ENCODE measurements at regions not wholly inside any gene's neighbourhood (a gene's known extent, or its start where the extent isn't known, plus 50 kb on each side); places are given as distances from the start of the nearest gene placed in this dataset.

- WGBS (ENCODE audit: insufficient coverage): 44% methylated on average over 2 of the region's 3 CpGs
- H3K36me3 Mint-ChIP-seq: no peaks in the 10 kb centered on the region
- no peaks in the 10 kb centered on the region for H3K27me3 Mint-ChIP-seq (ENCODE audit: low read depth in 2 of 2)
- ATAC-seq: no peak
- no peak overlapping the region for H3K27ac Mint-ChIP-seq
- peaks cover 2 to 11% of the 10 kb centered on the region in 2 donors for H3K9me3 Mint-ChIP-seq
- no peaks in the 10 kb centered on the region for H3K4me1 Mint-ChIP-seq
- TF ChIP-seq, protein P1, sequence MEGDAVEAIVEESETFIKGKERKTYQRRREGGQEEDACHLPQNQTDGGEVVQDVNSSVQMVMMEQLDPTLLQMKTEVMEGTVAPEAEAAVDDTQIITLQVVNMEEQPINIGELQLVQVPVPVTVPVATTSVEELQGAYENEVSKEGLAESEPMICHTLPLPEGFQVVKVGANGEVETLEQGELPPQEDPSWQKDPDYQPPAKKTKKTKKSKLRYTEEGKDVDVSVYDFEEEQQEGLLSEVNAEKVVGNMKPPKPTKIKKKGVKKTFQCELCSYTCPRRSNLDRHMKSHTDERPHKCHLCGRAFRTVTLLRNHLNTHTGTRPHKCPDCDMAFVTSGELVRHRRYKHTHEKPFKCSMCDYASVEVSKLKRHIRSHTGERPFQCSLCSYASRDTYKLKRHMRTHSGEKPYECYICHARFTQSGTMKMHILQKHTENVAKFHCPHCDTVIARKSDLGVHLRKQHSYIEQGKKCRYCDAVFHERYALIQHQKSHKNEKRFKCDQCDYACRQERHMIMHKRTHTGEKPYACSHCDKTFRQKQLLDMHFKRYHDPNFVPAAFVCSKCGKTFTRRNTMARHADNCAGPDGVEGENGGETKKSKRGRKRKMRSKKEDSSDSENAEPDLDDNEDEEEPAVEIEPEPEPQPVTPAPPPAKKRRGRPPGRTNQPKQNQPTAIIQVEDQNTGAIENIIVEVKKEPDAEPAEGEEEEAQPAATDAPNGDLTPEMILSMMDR (IDR thresholded peaks at IDR 0.05): no peak
- no peaks in the 10 kb centered on the region for H3K9me3 ChIP-seq (ENCODE audit: control insufficient read depth, insufficient read depth, low read length)
- DNase-seq: no peak
- intact Hi-C loops (cut with micrococcal nuclease): no loop called here
- H3K27me3 ChIP-seq (ENCODE audit: control insufficient read depth, insufficient read depth, low read length): no peaks in the 10 kb centered on the region
- H3K36me3 ChIP-seq (ENCODE audit: control insufficient read depth, insufficient read depth, low read length): no peaks in the 10 kb centered on the region
- H3K4me3 Mint-ChIP-seq: no peak overlapping the region
- no peaks in the 10 kb centered on the region for H3K4me1 ChIP-seq (ENCODE audit: control insufficient read depth, insufficient read depth, low read length)
- H3K27ac ChIP-seq (ENCODE audit: low read length): no peak overlapping the region
- H3K4me3 ChIP-seq (ENCODE audit: low read length): no peak overlapping the region
Observed at GRCh38 chr4:120629546-120630108, 292.9 kb downstream of the PRDM5 start.

- no peaks in the 10 kb centered on the region for H3K4me1 ChIP-seq (ENCODE audit: control insufficient read depth, insufficient read depth, low read length)
- H3K27ac ChIP-seq (ENCODE audit: low read length): no peak overlapping the region
- DNase-seq (no peak), ATAC-seq (no peak)
- intact Hi-C loops (cut with micrococcal nuclease): no loop called here
- no peaks in the 10 kb centered on the region for H3K36me3 ChIP-seq (ENCODE audit: control insufficient read depth, insufficient read depth, low read length)
- Mint-ChIP-seq H3K4me3 (no peak overlapping the region), H3K4me1 (no peaks in the 10 kb centered on the region), H3K27me3 (ENCODE audit: low read depth in 2 of 2) (no peaks in the 10 kb centered on the region), H3K27ac (no peak overlapping the region), H3K9me3 (peaks cover 8 to 21% of the 10 kb centered on the region in 2 donors), H3K36me3 (peaks cover 8% of the 10 kb centered on the region)
- TF ChIP-seq, protein P1 (IDR thresholded peaks at IDR 0.05): no peak
- no peaks in the 10 kb centered on the region for H3K27me3 ChIP-seq (ENCODE audit: control insufficient read depth, insufficient read depth, low read length)
- H3K9me3 ChIP-seq (ENCODE audit: control insufficient read depth, insufficient read depth, low read length): no peaks in the 10 kb centered on the region
- no peak overlapping the region for H3K4me3 ChIP-seq (ENCODE audit: low read length)
Observed at GRCh38 chr4:120622601-120623000, 299.9 kb downstream of the PRDM5 start.

DNA sequence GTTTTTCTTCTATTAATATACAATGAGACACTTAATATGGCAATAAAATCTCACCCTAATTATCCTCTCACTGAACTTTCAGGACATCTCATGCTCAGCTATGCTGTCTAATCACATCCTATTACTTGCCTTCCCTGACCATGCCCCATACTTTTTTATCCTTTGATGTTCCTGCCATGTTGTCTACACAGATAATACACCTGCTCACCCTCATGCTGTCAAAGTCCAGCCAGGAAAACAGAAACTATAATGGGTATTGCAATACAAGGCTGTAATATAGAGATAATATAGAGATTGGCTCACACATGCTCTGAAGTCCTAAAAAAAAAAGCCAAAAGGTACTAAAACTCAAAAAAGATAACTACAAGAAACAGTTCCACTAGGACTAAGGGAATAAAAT lies 305.4 kb downstream of the PRDM5 start:
- Mint-ChIP-seq H3K9me3 (peaks cover 3 to 4% of the 10 kb centered on the region in 2 donors), H3K4me3 (no peak overlapping the region), H3K27ac (no peak overlapping the region), H3K4me1 (no peaks in the 10 kb centered on the region), H3K27me3 (ENCODE audit: low read depth in 2 of 2) (no peaks in the 10 kb centered on the region), H3K36me3 (no peaks in the 10 kb centered on the region)
- no peaks in the 10 kb centered on the region for H3K36me3 ChIP-seq (ENCODE audit: control insufficient read depth, insufficient read depth, low read length)
- H3K4me1 ChIP-seq (ENCODE audit: control insufficient read depth, insufficient read depth, low read length): no peaks in the 10 kb centered on the region
- H3K27me3 ChIP-seq (ENCODE audit: control insufficient read depth, insufficient read depth, low read length): no peaks in the 10 kb centered on the region
- H3K9me3 ChIP-seq (ENCODE audit: control insufficient read depth, insufficient read depth, low read length): no peaks in the 10 kb centered on the region
- H3K4me3 ChIP-seq (ENCODE audit: low read length): no peak overlapping the region
- no peak for DNase-seq
- TF ChIP-seq, protein P1 (IDR thresholded peaks at IDR 0.05): no peak
- intact Hi-C loops (cut with micrococcal nuclease): no loop called here
- no peak for ATAC-seq
- no peak overlapping the region for H3K27ac ChIP-seq (ENCODE audit: low read length)

GRCh38 chr4:120616041-120616440 lies 306.5 kb downstream of the PRDM5 start:
- ATAC-seq (no peak), DNase-seq (no peak)
- intact Hi-C loops (cut with micrococcal nuclease): no loop called here
- Histone ChIP-seq H3K4me3 (ENCODE audit: low read length) (no peak overlapping the region), H3K4me1 (ENCODE audit: control insufficient read depth, insufficient read depth, low read length) (no peaks in the 10 kb centered on the region), H3K36me3 (ENCODE audit: control insufficient read depth, insufficient read depth, low read length) (no peaks in the 10 kb centered on the region), H3K27ac (ENCODE audit: low read length) (no peak overlapping the region), H3K27me3 (ENCODE audit: control insufficient read depth, insufficient read depth, low read length) (no peaks in the 10 kb centered on the region), H3K9me3 (ENCODE audit: control insufficient read depth, insufficient read depth, low read length) (no peaks in the 10 kb centered on the region)
- TF ChIP-seq, protein P1 (IDR thresholded peaks at IDR 0.05): no peak
- H3K27ac Mint-ChIP-seq: no peak overlapping the region
- no peak overlapping the region for H3K4me3 Mint-ChIP-seq
- no peaks in the 10 kb centered on the region for H3K27me3 Mint-ChIP-seq (ENCODE audit: low read depth in 2 of 2)
- no peaks in the 10 kb centered on the region for H3K36me3 Mint-ChIP-seq
- H3K9me3 Mint-ChIP-seq: peaks cover 4 to 5% of the 10 kb centered on the region in 2 donors
- no peaks in the 10 kb centered on the region for H3K4me1 Mint-ChIP-seq
- no CpG with 5 or more reads among the region's 1 CpG for WGBS (ENCODE audit: insufficient coverage)
